ENCODE measurements at regions not wholly inside any gene's neighbourhood (a gene's known extent, or its start where the extent isn't known, plus 50 kb on each side); places are given as distances from the start of the nearest gene placed in this dataset.

- H3K9me3 ChIP-seq: no peaks in the 10 kb centered on the region
- no peaks in the 10 kb centered on the region for H3K36me3 ChIP-seq
- 80% methylated on average over 23 of the region's 23 CpGs for whole genome bisulfite sequencing
- H3K4me1 ChIP-seq: no peaks in the 10 kb centered on the region
- no peak for DNase-seq (ENCODE audit: low spot score in 2 of 2)
- H3K27ac ChIP-seq: no peak overlapping the region
- H3K27me3 ChIP-seq: no peaks in the 10 kb centered on the region
- no peak for TF ChIP-seq EP300 (IDR thresholded peaks at IDR 0.05)
- TF ChIP-seq POLR2A (IDR thresholded peaks at IDR 0.05): no peak
- TF ChIP-seq POLR2AphosphoS5 (IDR thresholded peaks at IDR 0.05): no peak
- no peak for TF ChIP-seq CTCF (IDR thresholded peaks at IDR 0.05)
- no peak overlapping the region for H3K4me3 ChIP-seq
Measured at GRCh38 chr10:28897617-28898464, 220.5 kb downstream of the BAMBI start.

GRCh38 chr10:28902215-28902614 is 224.9 kb downstream of the BAMBI start:
- WGBS: 88% methylated on average over 3 of the region's 3 CpGs

GRCh38 chr10:28903063-28903462 is 225.7 kb downstream of the BAMBI start:
- H3K27me3 ChIP-seq: no peaks in the 10 kb centered on the region
- 71% methylated on average over 2 of the region's 2 CpGs for WGBS

More at GRCh38 chr10:28902215-28902614, 224.9 kb downstream of the BAMBI start:
- H3K9me3 ChIP-seq: no peaks in the 10 kb centered on the region
- DNase-seq (ENCODE audit: low spot score in 2 of 2): no peak
- no peak for TF ChIP-seq POLR2A (IDR thresholded peaks at IDR 0.05)
- TF ChIP-seq POLR2AphosphoS5 (IDR thresholded peaks at IDR 0.05): no peak
- no peak for TF ChIP-seq CTCF (IDR thresholded peaks at IDR 0.05)
- no peak for TF ChIP-seq EP300 (IDR thresholded peaks at IDR 0.05)
- no peak overlapping the region for H3K4me3 ChIP-seq
- no peaks in the 10 kb centered on the region for H3K36me3 ChIP-seq
- no peaks in the 10 kb centered on the region for H3K27me3 ChIP-seq
- no peak overlapping the region for H3K27ac ChIP-seq
- H3K4me1 ChIP-seq: no peaks in the 10 kb centered on the region

GRCh38 chr10:28903736-28904135 is 226.4 kb downstream of the BAMBI start:
- DNase-seq (ENCODE audit: low spot score in 2 of 2): no peak
- Histone ChIP-seq H3K9me3 (no peaks in the 10 kb centered on the region), H3K27ac (no peak overlapping the region), H3K4me3 (no peak overlapping the region), H3K4me1 (no peaks in the 10 kb centered on the region), H3K36me3 (no peaks in the 10 kb centered on the region), H3K27me3 (no peaks in the 10 kb centered on the region)
- no peak for TF ChIP-seq CTCF (IDR thresholded peaks at IDR 0.05)
- TF ChIP-seq EP300 (IDR thresholded peaks at IDR 0.05): no peak
- TF ChIP-seq POLR2A (IDR thresholded peaks at IDR 0.05): no peak
- no peak for TF ChIP-seq POLR2AphosphoS5 (IDR thresholded peaks at IDR 0.05)
- 79% methylated on average over 6 of the region's 6 CpGs for WGBS

More at GRCh38 chr10:28903063-28903462, 225.7 kb downstream of the BAMBI start:
- H3K27ac ChIP-seq: no peak overlapping the region
- no peaks in the 10 kb centered on the region for H3K9me3 ChIP-seq
- no peaks in the 10 kb centered on the region for H3K4me1 ChIP-seq
- DNase-seq (ENCODE audit: low spot score in 2 of 2): no peak
- TF ChIP-seq POLR2A (IDR thresholded peaks at IDR 0.05): no peak
- TF ChIP-seq POLR2AphosphoS5 (IDR thresholded peaks at IDR 0.05): no peak
- TF ChIP-seq CTCF (IDR thresholded peaks at IDR 0.05): no peak
- no peak for TF ChIP-seq EP300 (IDR thresholded peaks at IDR 0.05)
- no peaks in the 10 kb centered on the region for H3K36me3 ChIP-seq
- H3K4me3 ChIP-seq: no peak overlapping the region

GRCh38 chr10:28905371-28905770 is 228.1 kb downstream of the BAMBI start:
- no peaks in the 10 kb centered on the region for H3K9me3 ChIP-seq
- WGBS: 88% methylated on average over 5 of the region's 5 CpGs
- no peak overlapping the region for H3K27ac ChIP-seq
- no peaks in the 10 kb centered on the region for H3K27me3 ChIP-seq
- no peak for TF ChIP-seq POLR2A (IDR thresholded peaks at IDR 0.05)
- TF ChIP-seq CTCF (IDR thresholded peaks at IDR 0.05): no peak
- no peak for TF ChIP-seq EP300 (IDR thresholded peaks at IDR 0.05)
- no peak for TF ChIP-seq POLR2AphosphoS5 (IDR thresholded peaks at IDR 0.05)
- H3K4me3 ChIP-seq: no peak overlapping the region
- DNase-seq (ENCODE audit: low spot score in 2 of 2): no peak
- H3K36me3 ChIP-seq: no peaks in the 10 kb centered on the region
- no peaks in the 10 kb centered on the region for H3K4me1 ChIP-seq
